ENCODE measurements at regions not wholly inside any gene's neighbourhood (a gene's known extent, or its start where the extent isn't known, plus 50 kb on each side); places are given as distances from the start of the nearest gene placed in this dataset.

DNA sequence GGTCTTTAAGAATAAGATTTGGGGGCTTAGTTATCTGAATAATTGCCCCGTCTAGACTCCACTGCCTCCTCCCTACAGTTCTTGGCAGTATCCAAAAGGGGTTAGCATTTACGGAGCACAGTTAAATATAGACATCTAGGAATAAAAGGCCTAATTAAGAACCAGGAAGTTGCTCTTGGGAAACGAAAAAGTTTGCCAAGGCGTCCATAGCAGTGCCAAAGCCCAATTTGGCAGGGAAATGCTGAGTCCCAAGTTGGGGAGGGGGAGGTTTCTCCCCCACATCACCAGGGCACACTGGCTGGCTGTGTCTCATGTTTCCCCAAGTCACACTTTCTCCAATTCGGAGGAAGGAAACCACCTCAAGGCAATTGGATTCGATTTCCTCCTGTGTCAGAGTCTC is 338.7 kb downstream of the FBXW7 start (continued):
- TF ChIP-seq REST (IDR thresholded peaks at IDR 0.05; ENCODE audit: low read depth) (no peak), ATF3 (IDR thresholded peaks at IDR 0.05) (no peak), SIN3A (IDR thresholded peaks at IDR 0.05; ENCODE audit: low read depth) (no peak), CTCF (IDR thresholded peaks at IDR 0.05 in 2 of 3, conservative IDR thresholded peaks at IDR 0.05 in 1 of 3; ENCODE audit: borderline replicate concordance in 1 of 3, insufficient read depth in 1 of 3, low read depth in 2 of 3, low read length in 2 of 3) (no peak)

DNA sequence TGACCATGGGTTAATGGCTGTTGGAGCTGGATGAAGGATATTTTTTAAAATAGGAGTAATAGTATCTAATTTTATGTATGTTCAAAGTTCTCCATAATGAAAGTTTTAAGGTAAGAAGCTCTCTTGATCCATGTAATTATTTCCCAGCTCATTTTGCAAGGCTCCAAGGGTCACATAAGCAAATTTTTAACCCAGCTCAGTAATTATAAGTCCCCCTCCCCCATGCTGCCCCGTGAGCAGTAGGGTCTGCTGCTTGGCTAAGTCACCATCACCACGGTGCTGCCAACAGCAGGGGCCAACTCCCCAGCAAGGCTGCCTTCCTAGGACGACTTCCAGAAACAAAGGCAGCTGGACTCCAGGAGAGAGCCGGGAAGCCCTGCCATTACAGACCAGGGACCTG is 340.0 kb downstream of the FBXW7 start:
- Histone ChIP-seq H3K9ac (ENCODE audit: low read length) (no peak overlapping the region), H3K9me3 (ENCODE audit: control insufficient read depth in 1 of 2, insufficient read depth in 1 of 2, low read depth in 1 of 2, low read length in 2 of 2) (no peaks in the 10 kb centered on the region), H3K9me2 (ENCODE audit: insufficient read depth) (no peaks in the 10 kb centered on the region), H3K27me3 (ENCODE audit: insufficient read depth, low read length) (no peaks in the 10 kb centered on the region), H2AFZ (ENCODE audit: low read depth, low read length, poor library complexity, severe bottlenecking) (no peak overlapping the region), H3K36me3 (ENCODE audit: control insufficient read depth in 1 of 2, insufficient read depth in 2 of 2, low read length in 2 of 2) (no peaks in the 10 kb centered on the region), H3K4me3 (replicated peaks in 1 of 2; ENCODE audit: low read depth in 1 of 2, low read length in 2 of 2) (no peak overlapping the region), H4K20me1 (ENCODE audit: insufficient read depth) (no peaks in the 10 kb centered on the region), H3K4me2 (ENCODE audit: low read length) (no peak overlapping the region), H3K4me1 (ENCODE audit: control insufficient read depth in 1 of 2, insufficient read depth in 2 of 2, low read length in 2 of 2) (no peaks in the 10 kb centered on the region), H3K27ac (ENCODE audit: low read depth, low read length) (no peak overlapping the region), H3K79me2 (ENCODE audit: insufficient read depth, low read length) (no peaks in the 10 kb centered on the region)
- TF ChIP-seq, protein P1, sequence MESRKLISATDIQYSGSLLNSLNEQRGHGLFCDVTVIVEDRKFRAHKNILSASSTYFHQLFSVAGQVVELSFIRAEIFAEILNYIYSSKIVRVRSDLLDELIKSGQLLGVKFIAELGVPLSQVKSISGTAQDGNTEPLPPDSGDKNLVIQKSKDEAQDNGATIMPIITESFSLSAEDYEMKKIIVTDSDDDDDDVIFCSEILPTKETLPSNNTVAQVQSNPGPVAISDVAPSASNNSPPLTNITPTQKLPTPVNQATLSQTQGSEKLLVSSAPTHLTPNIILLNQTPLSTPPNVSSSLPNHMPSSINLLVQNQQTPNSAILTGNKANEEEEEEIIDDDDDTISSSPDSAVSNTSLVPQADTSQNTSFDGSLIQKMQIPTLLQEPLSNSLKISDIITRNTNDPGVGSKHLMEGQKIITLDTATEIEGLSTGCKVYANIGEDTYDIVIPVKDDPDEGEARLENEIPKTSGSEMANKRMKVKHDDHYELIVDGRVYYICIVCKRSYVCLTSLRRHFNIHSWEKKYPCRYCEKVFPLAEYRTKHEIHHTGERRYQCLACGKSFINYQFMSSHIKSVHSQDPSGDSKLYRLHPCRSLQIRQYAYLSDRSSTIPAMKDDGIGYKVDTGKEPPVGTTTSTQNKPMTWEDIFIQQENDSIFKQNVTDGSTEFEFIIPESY (IDR thresholded peaks at IDR 0.05; ENCODE audit: extremely low read depth, insufficient replicate concordance, low read length): no peak
- TF ChIP-seq POLR2AphosphoS5 (IDR thresholded peaks at IDR 0.05; ENCODE audit: low read depth, low read length) (no peak), RAD21 (IDR thresholded peaks at IDR 0.05; ENCODE audit: low read depth) (no peak), SRF (IDR thresholded peaks at IDR 0.05; ENCODE audit: low read depth) (no peak), YY1 (IDR thresholded peaks at IDR 0.05; ENCODE audit: extremely low read depth, insufficient replicate concordance, low read depth, low read length) (no peak), SIN3A (IDR thresholded peaks at IDR 0.05; ENCODE audit: low read depth) (no peak), CEBPB (IDR thresholded peaks at IDR 0.05; ENCODE audit: low read depth) (no peak), CBX3 (IDR thresholded peaks at IDR 0.05; ENCODE audit: low read depth) (no peak)
- DNase-seq (ENCODE audit: low read depth, low spot score) (no peak), ATAC-seq (no peak)
- CTCF ChIA-PET: interaction anchor here (1.3 kb wide), 1 partner anchor 202 kb away, joined by 4 read pairs; no protein-coding TSS in a partner anchor
- intact Hi-C loops (cut with micrococcal nuclease): no loop called here
- RAD21 ChIA-PET (ENCODE audit: low non-redundant PET in 1 of 2, low total read pairs in 2 of 2, uncharacterized antibody in 2 of 2, unreplicated experiment in 2 of 2): no interaction called here
- BruUV-seq (replicated peaks): no TSS peak
- POLR2A ChIA-PET: no interaction called here
